Fibroblast of the aortic adventitia (primary cell): ENCODE measurements at regions not wholly inside any gene's neighbourhood (a gene's known extent, or its start where the extent isn't known, plus 50 kb on each side); places are given as distances from the start of the nearest gene placed in this dataset.

Experiments used
- DNase-seq: peaks from one replicate; pipeline ENCODE4 v3.0.0-alpha.2; 2010; ENCODE audit warnings: low read depth
- H3K4me3 ChIP-seq: 2 replicates; pipeline ENCODE4 v1.5.1; 2011; ENCODE audit warnings: low read depth, mild to moderate bottlenecking, control low read depth, low read length, moderate library complexity
- CTCF ChIP-seq: IDR thresholded peaks from 2 replicates; pipeline ENCODE4 v1.5.1; 2011; ENCODE audit warnings: mild to moderate bottlenecking, low read length, control low read depth, inconsistent platforms; ENCODE audit not compliant: insufficient read depth

GRCh38 chr7:46288010-46288409, 366.9 kb upstream of the IGFBP3 start:
- H3K4me3 ChIP-seq, result no peak overlapping the region
- TF ChIP-seq CTCF, result no peak
- no peak for DNase-seq

- no peak overlapping the region for H3K4me3 ChIP-seq
- no peak for DNase-seq
- no peak for TF ChIP-seq CTCF
Observed at GRCh38 chr7:46286957-46287356, 365.9 kb upstream of the IGFBP3 start.

- no peak for DNase-seq
- no peak for TF ChIP-seq CTCF
- no peak overlapping the region for H3K4me3 ChIP-seq
Observed at GRCh38 chr7:46286356-46286755, 365.3 kb upstream of the IGFBP3 start.

- no peak for TF ChIP-seq CTCF
- H3K4me3 ChIP-seq, result no peak overlapping the region
- DNase-seq, result no peak
Observed at GRCh38 chr7:46285878-46286277, 364.8 kb upstream of the IGFBP3 start.

GRCh38 chr7:46283852-46284251, 362.8 kb upstream of the IGFBP3 start:
- no peak for TF ChIP-seq CTCF
- DNase-seq, result peak; percentile 40
- H3K4me3 ChIP-seq, result no peak overlapping the region

GRCh38 chr7:46282155-46282554, 361.1 kb upstream of the IGFBP3 start:
- no peak overlapping the region for H3K4me3 ChIP-seq
- DNase-seq, result no peak
- TF ChIP-seq CTCF, result no peak

GRCh38 chr7:46281071-46281470, 360.0 kb upstream of the IGFBP3 start:
- no peak for DNase-seq
- TF ChIP-seq CTCF, result no peak
- no peak overlapping the region for H3K4me3 ChIP-seq
